Fibroblast of the aortic adventitia (primary cell): ENCODE measurements at regions not wholly inside any gene's neighbourhood (a gene's known extent, or its start where the extent isn't known, plus 50 kb on each side); places are given as distances from the start of the nearest gene placed in this dataset.

Experiments
- DNase-seq: peaks from one replicate; pipeline ENCODE4 v3.0.0-alpha.2; 2010; ENCODE audit warnings: low read depth
- H3K4me3 ChIP-seq: 2 replicates; pipeline ENCODE4 v1.5.1; 2011; ENCODE audit warnings: low read depth, mild to moderate bottlenecking, control low read depth, low read length, moderate library complexity
- CTCF ChIP-seq: IDR thresholded peaks from 2 replicates; pipeline ENCODE4 v1.5.1; 2011; ENCODE audit warnings: mild to moderate bottlenecking, low read length, control low read depth, inconsistent platforms; ENCODE audit not compliant: insufficient read depth

- DNase-seq = no peak
- no peak for TF ChIP-seq CTCF
- no peak overlapping the region for H3K4me3 ChIP-seq
These were observed 222.2 kb upstream of the MEF2C start for GRCh38 chr5:89105171-89105695.

DNA sequence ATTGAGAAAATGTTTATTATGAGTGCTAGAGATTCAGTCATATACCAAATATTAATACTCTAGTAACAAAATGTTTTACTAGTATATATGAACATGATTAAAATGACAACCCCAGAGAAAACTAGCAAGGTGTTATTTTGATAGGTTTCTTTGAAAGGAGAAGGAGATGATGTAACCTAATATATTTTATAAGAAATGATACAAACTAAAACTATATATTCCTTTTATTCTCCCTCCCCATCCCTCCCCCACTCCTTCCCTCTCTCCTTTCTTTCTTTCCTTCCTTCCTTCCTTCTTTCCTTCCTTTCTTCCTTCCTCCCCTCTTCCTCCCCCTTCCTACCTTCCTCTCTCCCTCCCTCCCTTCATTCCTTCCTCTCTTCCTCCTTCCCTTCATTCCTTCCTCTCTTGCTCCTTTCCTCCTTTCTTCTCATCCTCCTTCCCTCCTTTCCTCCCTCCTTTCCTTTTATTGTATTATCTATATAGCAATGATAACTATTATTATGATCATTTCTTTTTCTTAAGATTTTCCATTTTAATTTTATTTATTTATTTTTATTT is 215.3 kb upstream of the MEF2C start:
- no peak for DNase-seq
- no peak overlapping the region for H3K4me3 ChIP-seq
- no peak for TF ChIP-seq CTCF

GRCh38 chr5:89097103-89097502 is 214.1 kb upstream of the MEF2C start:
- TF ChIP-seq CTCF = no peak
- DNase-seq = no peak
- H3K4me3 ChIP-seq = no peak overlapping the region

- TF ChIP-seq CTCF = no peak
- H3K4me3 ChIP-seq = no peak overlapping the region
These were observed 212.4 kb upstream of the MEF2C start for GRCh38 chr5:89095341-89095740.

DNA sequence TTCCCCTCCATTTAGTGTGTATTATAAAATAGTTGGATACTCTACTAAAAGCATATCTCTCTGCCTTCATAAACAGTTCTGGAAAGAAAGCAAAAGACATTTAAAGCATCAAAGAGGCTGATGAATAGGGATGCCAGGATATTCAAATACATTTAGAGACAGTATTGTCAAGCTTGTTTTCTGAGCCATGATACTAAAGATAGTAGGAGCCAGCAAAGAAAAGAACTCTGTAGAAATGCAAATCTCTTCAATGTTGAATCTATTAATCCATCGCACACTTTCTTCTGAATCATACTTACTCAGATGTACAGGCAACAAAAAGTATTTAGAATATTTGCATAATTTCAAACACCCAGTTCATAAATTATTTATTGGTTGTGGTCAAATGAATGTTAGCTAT is 207.1 kb upstream of the MEF2C start:
- no peak for TF ChIP-seq CTCF
- DNase-seq = no peak

More at GRCh38 chr5:89095341-89095740, 212.4 kb upstream of the MEF2C start:
- no peak for DNase-seq

DNA sequence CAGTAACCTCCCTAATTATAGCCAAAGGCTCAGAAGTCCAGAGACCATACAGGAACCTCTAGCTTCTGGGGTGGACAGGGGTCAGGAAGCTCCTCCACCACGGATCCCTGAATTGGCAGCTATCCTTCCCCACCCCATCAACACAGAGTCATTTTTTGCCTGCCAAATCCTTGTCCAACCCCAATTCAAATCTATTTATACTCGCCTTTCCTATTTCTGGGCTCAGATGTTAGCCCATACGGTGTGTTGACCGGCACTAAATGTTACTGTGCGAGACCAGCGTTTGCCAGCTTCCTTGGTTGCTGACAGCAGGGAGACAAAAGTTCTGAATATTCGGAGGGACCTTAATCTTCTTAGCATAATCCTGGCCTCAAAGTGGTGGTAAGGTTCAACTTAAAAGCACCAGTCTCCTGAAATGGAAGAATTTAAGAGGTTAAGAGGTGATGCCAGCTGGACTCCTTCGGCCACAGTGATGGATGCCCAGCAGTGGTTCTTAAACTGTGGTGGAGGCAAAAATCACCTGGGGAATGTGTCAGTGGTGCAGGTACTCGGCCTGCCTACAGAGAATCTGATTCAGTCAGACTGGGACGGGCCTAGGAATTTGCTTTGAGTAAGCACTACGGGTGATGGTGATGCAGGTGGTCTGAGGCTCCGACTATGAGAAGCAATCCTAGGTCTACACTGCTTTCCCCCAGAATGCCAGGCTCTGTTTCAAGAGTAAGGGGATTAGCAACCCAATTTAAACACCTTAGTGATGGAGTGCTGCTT is 204.8 kb upstream of the MEF2C start:
- TF ChIP-seq CTCF = no peak
- H3K4me3 ChIP-seq = no peak overlapping the region
- DNase-seq = no peak

More for the DNA sequence above, 207.1 kb upstream of the MEF2C start:
- no peak overlapping the region for H3K4me3 ChIP-seq

DNA sequence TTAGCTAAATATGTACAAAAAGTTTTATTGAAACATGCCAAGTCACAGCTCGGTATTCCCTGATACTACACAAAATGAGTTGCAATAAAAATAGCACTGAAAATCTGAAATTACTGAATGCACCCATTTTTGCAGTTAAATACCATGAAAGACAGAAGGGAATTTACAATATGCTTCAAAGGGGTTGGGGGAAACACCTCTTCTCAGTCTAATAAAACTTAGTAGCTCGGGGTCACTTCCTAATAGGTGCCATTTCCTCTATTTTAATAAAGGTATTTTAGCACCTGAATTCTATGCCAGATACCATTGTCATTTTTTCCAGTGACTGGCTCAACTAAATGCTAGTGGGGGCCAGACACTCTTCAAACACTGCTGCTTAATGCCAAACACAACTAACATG is 204.1 kb upstream of the MEF2C start:
- DNase-seq = no peak
- H3K4me3 ChIP-seq = no peak overlapping the region
- TF ChIP-seq CTCF = no peak
